ENCODE measurements at regions not wholly inside any gene's neighbourhood (a gene's known extent, or its start where the extent isn't known, plus 50 kb on each side); places are given as distances from the start of the nearest gene placed in this dataset.
A peak's percentile ranks its signal among the peaks of the same experiment; 100 is the strongest.

- no peak overlapping the region for H3K4me3 ChIP-seq (ENCODE audit: low read depth, low read length)
- peak; percentile 70 for TF ChIP-seq CTCF (IDR thresholded peaks at IDR 0.05; ENCODE audit: insufficient read depth, low read length)
- DNase-seq (ENCODE audit: low read depth): peak; percentile 94
Measured at GRCh38 chr14:101707068-101707842, 54.3 kb upstream of the PPP2R5C start.

GRCh38 chr14:101707863-101708620 is 53.5 kb upstream of the PPP2R5C start:
- H3K4me3 ChIP-seq (ENCODE audit: low read depth, low read length): no peak overlapping the region
- no peak for DNase-seq (ENCODE audit: low read depth)
- TF ChIP-seq CTCF (IDR thresholded peaks at IDR 0.05; ENCODE audit: insufficient read depth, low read length): no peak

- DNase-seq (ENCODE audit: low read depth): no peak
- no peak overlapping the region for H3K4me3 ChIP-seq (ENCODE audit: low read depth, low read length)
- no peak for TF ChIP-seq CTCF (IDR thresholded peaks at IDR 0.05; ENCODE audit: insufficient read depth, low read length)
Measured at GRCh38 chr14:101708853-101709532, 52.5 kb upstream of the PPP2R5C start.

GRCh38 chr14:101709533-101709881 is 52.0 kb upstream of the PPP2R5C start:
- no peak for DNase-seq (ENCODE audit: low read depth)
- no peak for TF ChIP-seq CTCF (IDR thresholded peaks at IDR 0.05; ENCODE audit: insufficient read depth, low read length)

GRCh38 chr14:101709962-101710931 is 51.3 kb upstream of the PPP2R5C start:
- no peak for DNase-seq (ENCODE audit: low read depth)
- no peak overlapping the region for H3K4me3 ChIP-seq (ENCODE audit: low read depth, low read length)
- TF ChIP-seq CTCF (IDR thresholded peaks at IDR 0.05; ENCODE audit: insufficient read depth, low read length): no peak

More at GRCh38 chr14:101709533-101709881, 52.0 kb upstream of the PPP2R5C start:
- no peak overlapping the region for H3K4me3 ChIP-seq (ENCODE audit: low read depth, low read length)

Data from fibroblast of the aortic adventitia (primary cell).